ENCODE measurements at regions not wholly inside any gene's neighbourhood (a gene's known extent, or its start where the extent isn't known, plus 50 kb on each side); places are given as distances from the start of the nearest gene placed in this dataset.

DNA sequence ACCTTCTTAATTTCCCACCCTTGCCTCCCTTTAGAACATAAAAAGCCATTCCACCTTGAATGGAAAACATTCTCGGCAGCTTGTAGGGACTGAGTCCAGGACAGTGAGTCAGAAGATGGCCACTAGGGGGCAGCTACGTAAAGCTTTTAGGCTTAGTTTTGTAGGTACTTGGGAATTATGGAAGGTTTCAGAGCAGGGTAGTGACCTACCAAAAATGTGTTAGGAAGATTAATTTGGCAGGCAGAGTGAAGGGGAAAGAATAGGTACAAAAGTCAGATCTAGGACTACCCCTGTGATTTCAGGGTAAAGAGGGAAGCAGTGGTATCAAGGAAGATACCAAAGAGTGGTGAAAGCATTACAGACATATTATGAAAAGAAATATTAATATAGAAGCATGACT lies 198.4 kb downstream of the NDFIP2 start:
- DNase-seq, result peak; percentile 47

GRCh38 chr13:79678100-79678499 lies 197.1 kb downstream of the NDFIP2 start:
- no peak for DNase-seq

DNA sequence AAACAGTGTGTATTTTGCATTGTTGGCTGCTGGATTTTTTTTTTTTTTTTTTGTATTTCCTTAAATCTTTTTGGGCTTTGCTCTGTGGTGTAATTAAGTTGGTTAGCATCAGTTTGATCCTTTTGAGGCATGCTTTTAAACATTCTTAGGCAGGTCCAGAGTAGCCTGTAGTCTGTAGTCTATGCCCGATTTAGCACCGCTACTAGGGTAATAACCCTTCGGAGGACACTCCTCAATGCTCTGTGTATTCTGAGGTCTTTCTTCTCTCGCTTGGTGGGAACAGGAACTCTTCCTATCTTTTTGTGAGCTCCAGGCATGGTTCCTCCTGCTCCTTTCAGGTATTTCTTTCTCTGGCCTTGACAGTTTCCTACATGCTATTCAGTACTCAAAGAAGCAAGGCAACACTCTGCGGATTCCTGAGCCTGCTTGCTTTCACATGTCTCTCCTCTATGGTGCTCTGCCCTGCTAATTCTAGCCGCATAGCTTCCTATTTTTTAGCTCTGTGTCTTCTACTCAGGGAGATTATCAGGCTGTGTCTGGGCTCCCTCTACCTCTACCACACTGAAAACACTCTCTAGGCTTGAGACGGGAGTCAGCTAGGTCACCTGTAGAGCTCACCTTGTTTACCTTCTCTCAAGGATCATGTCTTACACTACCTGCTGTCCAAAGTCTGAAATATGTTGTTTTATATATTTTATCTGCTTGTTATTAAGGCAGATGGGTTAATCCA lies 195.1 kb downstream of the NDFIP2 start:
- no peak for DNase-seq

GRCh38 chr13:79674765-79675515 lies 194.0 kb downstream of the NDFIP2 start:
- DNase-seq, result no peak

DNA sequence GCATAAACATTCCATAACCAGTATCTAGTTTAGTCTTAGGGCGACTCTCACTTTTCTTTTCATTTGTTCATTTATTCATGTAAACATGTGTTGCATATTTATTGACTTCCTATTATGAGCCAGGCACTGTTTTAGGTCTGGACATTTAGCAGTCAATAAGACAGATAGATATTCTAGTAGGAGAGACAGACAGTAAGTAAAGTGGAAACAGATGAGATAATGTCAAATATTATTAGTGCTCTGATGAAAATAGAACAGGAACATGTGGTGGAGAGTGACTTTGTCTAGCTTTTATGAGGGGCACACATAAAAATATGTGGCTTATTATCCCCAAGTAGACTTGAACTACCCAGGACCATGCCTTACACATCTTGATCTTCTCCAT lies 193.0 kb downstream of the NDFIP2 start:
- DNase-seq, result no peak

DNA sequence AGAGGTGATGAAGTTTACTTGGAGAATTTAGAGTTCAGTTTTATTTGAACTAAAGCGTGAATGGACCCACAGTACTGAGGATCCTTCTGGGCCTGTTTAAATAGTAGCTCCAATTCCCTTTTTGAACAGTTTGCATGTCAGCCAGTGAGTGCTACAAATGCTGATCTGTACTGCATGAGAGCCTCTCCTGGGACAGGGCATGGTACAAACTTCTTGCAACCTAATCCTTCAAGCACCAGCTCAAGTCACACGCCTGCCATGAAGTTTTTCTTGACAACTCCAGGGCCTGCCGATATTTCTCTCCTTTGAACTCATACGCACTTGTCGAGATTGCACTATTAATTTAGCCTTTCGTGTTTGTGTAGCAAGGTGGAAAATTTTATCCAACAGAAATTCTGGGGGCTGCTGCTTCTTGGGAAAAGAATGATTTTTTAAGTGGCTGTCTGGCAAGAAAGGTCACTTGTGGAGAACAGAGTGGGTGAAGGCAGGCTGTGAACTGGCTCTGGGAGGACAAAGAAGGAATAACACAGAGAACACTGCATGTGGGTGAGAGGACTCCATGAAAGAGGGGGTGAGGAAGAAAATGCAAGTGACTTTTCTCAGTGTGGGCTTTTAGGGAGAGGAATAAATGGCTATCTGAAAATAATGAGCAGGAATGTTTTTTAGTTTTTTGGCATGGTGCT lies 192.5 kb downstream of the NDFIP2 start:
- DNase-seq, result no peak

GRCh38 chr13:79671420-79671819 lies 190.5 kb downstream of the NDFIP2 start:
- DNase-seq, result no peak

GRCh38 chr13:79668201-79668752 lies 187.3 kb downstream of the NDFIP2 start:
- DNase-seq, result no peak

- no peak for DNase-seq
Measured at GRCh38 chr13:79667771-79668170, 186.8 kb downstream of the NDFIP2 start.

DNA sequence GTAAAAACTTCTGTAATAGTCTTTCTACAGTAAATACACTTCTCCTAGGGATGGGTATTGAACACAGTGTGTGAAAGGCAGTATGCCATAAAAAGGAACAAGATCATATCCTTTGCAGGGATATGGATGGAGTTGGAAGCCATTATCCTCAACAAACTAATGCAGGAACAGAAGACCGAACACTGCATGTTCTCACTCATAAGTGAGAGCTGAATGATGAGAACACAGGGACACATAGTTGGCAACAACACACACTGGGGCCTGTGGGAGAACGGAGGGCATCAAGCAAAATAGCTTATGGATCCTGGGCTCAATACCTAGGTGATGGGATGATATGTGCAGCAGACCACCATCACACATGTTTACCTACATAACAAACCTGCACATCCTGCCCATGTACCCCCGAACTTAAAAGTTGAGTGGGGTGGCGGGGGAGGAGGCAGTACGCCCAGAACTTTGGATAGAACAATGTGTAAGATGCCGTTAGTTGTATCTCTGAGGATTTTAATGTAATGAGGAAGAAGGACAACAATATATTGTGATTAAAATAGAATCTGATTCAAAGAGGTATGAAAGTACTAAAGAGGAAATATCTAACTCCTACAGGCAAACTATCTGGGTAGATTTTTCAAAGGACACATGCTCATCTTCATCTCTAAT lies 183.2 kb downstream of the NDFIP2 start:
- DNase-seq, result no peak

- no peak for DNase-seq
Measured at GRCh38 chr13:79663435-79663834, 182.5 kb downstream of the NDFIP2 start.

- no peak for DNase-seq
Measured at GRCh38 chr13:79662882-79663281, 181.9 kb downstream of the NDFIP2 start.

DNA sequence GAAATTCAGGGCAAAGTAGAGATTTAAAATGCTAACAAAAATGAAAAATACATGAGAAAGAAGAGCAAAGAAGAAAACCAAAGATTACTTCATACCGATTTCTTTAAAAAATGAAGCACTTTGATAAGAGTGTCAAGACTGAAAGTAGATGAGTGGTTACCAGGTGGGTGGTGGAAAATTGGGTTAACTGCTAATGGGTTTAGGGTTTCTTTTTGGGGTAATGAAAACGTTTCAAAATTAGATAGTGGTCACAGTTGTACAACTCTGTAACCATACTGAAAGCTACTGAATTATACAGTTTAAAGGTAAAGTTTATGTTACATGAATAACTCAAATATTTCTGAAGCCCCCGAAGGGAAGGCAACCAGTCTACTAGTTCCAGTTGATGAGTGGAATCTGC lies 179.4 kb downstream of the NDFIP2 start:
- DNase-seq, result no peak

DNA sequence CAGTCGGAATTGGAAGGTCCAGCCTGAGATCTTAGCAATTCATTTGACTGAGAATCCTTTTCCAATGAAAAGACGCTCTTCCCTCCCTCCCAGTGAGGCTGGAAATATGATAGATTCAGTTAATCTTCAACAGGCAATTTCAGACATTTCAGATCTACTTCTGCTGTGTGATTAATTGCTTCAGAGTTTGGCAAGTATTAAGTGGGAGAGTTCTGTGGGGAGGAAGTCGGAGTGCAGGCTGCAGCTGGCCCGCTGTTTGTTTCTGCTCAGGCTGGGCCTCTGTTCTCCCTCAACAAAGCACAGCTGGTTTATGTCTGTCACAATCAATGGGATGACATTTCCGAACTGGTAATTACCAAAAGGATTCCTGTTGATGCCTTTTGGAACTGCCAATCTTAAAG lies 178.2 kb downstream of the NDFIP2 start:
- DNase-seq, result no peak

- DNase-seq, result no peak
Measured at GRCh38 chr13:79658333-79658975, 177.5 kb downstream of the NDFIP2 start.

DNA sequence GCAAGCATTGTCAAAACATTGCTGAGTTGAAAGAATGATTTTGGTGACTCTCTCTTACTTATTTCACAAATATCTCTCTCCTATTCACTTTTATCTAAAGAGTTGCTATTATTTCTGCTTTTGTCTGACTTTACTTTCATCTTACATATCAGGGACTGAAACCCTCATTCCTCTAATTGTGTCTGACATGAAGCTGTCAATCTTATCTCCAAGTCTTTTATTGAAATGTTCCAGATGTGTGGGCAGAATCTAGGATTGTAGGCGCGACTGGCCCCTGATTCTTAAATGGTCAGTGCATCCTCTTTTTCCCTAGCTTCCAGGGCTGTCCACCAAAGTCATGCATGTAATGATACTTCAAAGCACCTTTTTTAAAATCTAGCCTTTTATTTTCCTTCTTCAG lies 174.6 kb downstream of the NDFIP2 start:
- DNase-seq, result no peak

GRCh38 chr13:79654520-79654919 lies 173.6 kb downstream of the NDFIP2 start:
- DNase-seq, result no peak

DNA sequence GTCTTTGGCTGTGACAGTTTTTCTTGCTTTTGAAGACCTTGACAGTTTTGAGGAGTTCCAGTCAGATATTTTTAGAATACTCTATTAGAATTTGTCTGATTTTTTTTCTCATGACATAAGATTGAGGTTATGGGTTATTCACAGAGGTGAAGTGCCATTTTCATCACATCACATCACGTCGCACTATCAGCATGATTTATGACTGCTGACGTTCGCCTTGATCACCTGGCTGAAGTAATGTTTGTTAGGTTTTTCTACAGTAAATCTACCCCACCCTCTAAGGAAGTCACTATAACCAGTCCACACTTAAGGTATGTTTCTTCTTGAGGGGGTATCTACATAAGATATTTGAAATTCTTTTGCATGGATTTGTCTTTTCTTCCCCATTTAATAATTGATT lies 169.7 kb downstream of the NDFIP2 start:
- no peak for DNase-seq

DNA sequence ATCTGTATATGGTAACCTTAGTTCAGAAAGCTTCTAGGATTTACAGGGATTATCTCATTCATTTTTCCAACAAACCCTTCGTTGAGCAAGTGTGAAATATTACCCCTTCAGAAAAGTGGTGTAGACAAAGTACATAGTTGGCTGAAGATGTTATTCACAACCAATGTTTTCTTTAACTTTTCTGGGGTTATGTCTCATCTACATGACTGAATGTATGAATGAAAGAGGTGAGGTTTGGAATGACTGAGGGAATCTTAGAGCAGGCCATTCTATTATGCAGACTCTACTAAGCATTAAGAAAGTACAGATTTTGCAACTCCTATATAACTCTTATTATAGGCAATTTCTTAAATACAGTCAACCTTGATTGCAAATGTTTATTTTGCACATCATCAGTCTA lies 167.2 kb downstream of the NDFIP2 start:
- DNase-seq, result no peak

- DNase-seq, result peak; percentile 91
Measured at GRCh38 chr13:79647533-79647932, 166.6 kb downstream of the NDFIP2 start.

DNA sequence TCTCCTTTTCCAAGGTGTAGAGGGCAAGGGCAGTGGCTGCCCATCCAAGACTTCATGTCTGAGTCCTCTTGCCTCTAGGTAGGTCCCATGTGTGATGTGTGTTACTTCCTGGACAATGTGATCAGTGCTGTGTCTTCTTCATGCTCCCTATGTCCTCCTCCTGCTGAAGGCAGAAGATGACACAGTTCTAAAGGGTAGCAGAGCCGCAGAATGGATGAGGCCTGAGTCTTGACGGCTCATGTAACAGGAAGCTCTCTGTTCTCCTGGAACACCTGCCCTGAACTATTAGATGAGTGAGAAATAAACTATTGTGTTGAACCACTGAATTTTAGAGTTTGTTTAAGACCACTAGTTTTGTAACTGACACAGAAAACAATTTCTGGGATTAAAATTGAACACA lies 165.9 kb downstream of the NDFIP2 start:
- no peak for DNase-seq

DNA sequence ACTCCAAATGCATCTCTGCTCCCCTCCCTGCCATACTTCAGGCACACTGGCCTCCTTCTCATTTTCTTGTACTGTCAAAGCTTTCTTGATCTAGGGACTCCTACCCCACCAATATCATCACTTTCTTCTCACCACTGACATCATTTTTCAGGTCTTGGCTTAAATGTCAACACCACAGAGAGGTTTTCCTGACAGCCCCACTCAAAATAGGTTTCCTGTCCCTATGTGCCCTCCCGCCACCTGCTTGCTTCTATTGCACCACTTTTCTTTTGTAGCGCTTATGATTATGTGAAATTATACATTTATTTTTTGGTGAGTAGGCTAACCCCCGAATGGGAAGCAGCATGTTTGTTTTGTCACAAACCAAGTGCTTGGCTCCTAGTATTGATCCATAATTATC lies 164.6 kb downstream of the NDFIP2 start:
- peak; percentile 88 for DNase-seq

- no peak for DNase-seq
Measured at GRCh38 chr13:79642596-79642995, 161.6 kb downstream of the NDFIP2 start.
